ENCODE measurements at regions not wholly inside any gene's neighbourhood (a gene's known extent, or its start where the extent isn't known, plus 50 kb on each side); places are given as distances from the start of the nearest gene placed in this dataset.

- DNase-seq: no peak
These were observed 891.5 kb downstream of the TBC1D22A start for GRCh38 chr22:47653921-47654320.

DNA sequence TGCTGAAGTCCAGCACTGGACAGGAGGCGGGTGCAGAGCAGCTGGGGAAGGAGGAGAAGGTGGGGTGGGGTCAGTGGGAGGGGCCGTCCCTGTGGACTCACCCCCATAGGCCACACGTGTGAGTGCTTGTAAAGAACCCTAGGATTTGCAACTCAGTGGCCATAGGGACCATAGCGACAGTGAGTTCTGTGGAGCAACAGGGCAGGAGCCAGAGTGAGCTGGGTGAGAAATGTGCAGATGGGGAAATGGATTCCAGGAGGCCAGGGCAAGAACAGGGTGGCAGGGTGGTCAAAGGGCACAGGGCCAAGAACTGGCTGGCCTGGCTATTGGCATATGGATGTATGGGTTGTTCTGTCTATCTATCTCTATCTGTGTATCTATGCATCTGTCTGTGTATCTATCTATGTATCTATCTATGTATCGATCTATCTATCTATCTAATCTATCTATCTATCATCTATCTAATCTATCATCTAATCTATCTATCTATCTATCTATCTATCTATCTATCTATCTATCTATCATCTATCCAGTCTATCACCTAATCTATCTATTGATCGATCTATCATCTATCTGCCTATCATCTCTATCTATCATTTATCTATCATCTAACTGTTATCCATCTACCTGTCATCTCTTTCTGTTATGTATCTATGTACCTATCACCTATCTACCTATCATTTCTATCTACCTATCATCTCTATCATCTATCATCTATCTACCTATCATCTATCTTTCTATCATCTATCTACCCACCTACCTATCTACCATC is 889.0 kb downstream of the TBC1D22A start:
- no peak for DNase-seq

- no peak for DNase-seq
These were observed 885.3 kb downstream of the TBC1D22A start for GRCh38 chr22:47647720-47648119.

- DNase-seq: no peak
These were observed 884.7 kb downstream of the TBC1D22A start for GRCh38 chr22:47647181-47647580.

GRCh38 chr22:47645923-47646322 is 883.5 kb downstream of the TBC1D22A start:
- no peak for DNase-seq

DNA sequence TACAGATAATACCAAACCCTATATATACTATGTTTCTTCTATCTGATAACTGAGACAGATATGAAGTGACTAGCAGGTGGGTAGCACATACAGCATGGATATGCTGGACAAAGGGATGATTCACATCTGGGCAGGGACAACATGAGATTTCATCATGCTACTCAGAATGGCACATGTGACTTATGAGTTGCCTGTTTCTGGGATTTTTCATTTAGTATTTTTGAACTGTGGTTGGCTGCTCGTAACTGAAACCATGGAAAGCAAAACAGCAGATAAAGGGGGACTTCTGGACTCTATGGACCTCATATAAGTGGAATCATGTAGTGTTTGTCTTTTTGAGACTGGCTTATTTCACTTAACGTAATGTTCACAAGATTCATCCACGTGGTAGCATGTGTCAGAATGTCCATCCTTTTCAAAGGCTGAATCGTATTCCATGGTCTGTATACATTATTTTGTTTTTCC is 883.0 kb downstream of the TBC1D22A start:
- DNase-seq: no peak

- no peak for DNase-seq
These were observed 871.9 kb downstream of the TBC1D22A start for GRCh38 chr22:47634347-47634746.

- no peak for DNase-seq
These were observed 870.7 kb downstream of the TBC1D22A start for GRCh38 chr22:47633111-47633510.

- no peak for DNase-seq
These were observed 870.3 kb downstream of the TBC1D22A start for GRCh38 chr22:47632701-47633100.

DNA sequence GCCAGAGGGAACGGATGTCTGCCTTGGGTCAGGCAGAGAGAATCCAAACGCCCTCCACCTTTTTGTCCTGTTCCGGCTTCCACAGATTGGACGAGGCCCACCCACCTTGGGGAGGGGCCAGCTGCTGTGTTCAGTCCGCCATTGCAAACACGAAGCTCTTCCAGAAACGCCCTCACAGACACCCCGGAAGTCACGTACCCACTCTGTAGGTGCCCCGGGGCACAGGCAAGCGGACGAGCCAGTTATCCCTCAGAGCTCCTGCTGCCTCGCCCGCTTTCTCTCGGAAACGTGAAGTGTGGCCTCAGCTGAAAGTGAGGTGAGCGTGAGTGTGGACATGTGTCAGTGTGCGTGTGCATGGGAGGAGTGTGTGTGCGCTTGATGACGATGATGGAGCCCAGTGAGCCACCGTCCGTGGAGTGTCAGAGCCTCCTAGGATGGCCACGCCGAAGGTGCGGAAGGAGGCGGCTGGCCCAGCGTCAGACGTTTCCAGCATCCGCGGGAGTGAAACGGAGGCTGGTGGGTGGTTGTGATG is 869.2 kb downstream of the TBC1D22A start:
- DNase-seq: no peak

DNA sequence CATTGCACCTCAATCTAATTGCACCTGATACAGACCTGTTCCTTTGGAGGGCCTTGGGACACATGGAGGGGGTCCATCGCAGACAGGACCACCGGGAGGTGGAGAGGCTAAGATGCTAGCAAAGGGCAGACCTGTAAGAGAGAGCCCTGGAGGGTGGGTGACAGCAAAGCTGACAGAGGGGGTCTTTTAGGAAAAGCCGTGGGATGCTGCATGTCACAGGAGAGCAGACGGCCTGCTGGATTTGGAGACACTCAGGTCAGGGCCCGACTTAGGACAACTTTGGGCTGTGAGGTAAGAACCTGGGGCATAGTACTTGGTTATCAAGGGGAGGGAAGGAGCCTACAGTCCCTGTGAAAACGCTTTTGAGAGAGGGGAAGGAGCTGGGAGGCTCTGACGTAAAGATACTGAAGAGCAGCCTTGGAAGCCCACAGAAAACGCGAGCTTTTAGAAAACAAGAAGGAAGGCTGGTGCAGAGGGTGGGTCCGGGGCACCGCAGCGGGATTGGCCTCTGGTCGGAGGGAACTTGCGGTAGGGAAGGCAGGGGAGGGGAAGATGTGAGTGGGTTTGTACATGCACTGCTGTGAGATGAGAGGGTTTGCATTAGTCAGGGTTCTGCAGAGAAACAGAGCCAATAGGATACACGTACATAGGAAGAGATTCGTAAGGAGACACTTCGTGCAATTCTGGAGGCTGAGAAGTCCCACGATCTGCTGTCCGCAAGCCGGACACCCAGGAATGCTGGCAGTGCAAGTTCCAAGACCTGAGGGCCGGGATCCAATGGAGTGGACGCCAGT is 868.5 kb downstream of the TBC1D22A start:
- no peak for DNase-seq

DNA sequence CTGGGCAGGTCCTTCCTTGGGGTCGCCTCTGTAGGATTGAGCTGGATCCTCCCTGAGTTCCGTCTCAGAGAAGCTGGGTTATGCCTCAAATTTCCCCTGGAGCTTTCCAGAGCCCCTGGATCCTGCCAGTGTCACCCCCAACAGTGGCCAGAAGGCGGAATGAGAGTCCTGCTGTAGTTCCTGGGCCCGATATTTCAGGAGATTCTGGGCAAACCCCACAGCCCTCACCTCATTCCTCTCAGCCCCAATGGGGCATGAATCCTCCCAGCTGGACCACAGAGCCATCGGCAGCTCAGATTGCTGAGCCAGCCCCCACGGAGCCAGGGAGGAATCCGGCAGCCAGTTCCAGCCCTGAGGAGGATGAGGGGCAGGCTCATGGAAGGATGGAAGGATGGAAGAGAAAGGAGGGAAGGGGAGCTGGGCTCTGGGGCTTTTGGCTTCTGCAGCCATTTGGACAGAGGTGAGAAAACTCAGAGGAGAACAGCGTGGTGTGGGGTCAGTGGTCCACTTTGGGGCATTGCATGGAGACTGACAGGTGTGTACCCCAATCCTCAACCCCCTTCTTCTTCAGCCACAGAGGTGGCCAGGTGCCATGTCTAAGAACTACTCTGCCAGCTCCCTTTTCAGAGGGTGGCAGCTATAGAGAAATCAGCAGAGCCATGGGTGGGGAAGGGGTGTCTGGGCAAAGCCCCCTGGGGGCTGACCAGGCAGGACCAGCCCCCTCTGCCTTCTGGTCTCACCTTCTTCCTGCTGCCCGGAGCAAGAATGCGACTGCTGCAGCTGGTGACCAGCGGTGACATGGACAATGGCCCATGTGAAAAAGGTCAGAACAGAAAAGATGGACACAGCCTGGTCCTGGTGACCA is 867.6 kb downstream of the TBC1D22A start:
- no peak for DNase-seq

DNA sequence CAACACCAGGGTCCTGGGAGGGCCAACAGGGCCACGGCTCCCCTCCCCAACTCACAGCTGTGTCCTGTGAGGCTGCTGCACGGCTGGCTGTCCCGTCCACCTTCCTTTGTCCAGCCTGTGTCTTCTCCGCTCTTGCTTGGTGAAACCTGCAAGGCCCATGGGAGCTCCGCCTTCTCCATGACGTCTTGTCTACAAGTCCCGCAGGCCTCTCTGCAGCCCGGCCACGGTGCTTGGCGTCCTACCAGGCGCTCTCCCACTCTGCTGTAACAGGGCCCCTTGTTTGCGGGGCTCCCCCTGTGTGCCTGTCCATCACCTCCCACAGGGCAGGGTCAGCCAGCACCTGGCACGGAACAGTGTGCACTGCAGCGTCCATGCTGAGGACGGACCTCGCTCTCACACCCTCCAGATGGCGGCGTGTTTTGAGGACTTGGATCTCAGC is 866.8 kb downstream of the TBC1D22A start:
- DNase-seq: no peak

- DNase-seq: no peak
These were observed 866.2 kb downstream of the TBC1D22A start for GRCh38 chr22:47628477-47629272.

- DNase-seq: no peak
These were observed 865.3 kb downstream of the TBC1D22A start for GRCh38 chr22:47627556-47628253.

DNA sequence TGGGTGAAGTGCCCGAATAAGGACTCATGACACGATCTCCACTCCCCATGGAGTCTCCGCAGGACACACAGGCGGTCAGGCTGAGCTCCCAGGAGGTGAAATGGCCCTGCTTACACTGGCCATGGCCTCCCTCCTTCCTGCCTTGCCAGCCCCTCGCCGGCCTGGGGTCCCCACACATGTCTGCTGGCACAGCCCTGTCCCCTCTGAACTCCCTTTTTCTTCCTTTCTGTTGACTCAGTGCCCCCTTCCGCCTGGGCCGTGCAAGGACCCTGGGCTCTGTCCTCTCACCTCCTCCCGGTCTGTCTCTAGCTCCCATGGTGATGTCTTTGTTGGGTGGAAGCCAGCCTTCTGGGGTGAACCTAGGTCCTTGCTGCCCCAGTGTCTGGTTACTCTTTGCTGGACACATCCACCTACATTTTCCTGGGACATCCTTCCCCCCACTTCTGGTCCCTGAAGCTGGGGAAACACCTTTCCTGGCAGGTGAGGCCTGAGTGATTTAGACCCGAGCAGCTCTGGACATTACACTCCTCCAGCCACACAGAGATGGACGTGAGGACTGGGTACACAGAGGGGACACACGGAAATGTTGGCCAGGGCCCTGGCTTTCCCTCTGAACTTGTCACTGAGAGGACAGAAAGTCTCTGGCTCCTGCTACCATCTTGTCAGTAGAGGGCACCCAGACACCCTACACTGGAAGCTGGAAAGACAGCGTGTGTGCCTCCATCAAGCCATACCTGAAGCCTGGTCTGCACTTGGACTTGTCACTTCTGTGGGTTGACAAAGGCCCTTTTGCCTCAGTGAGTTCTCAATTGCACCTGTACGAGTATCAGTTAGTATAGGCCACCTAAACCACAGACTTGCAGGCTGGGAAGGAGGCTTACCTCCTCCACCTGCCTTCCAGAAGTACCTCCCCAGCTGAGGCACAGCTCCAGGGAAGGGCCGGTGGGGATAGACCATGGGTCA is 864.3 kb downstream of the TBC1D22A start:
- no peak for DNase-seq

DNA sequence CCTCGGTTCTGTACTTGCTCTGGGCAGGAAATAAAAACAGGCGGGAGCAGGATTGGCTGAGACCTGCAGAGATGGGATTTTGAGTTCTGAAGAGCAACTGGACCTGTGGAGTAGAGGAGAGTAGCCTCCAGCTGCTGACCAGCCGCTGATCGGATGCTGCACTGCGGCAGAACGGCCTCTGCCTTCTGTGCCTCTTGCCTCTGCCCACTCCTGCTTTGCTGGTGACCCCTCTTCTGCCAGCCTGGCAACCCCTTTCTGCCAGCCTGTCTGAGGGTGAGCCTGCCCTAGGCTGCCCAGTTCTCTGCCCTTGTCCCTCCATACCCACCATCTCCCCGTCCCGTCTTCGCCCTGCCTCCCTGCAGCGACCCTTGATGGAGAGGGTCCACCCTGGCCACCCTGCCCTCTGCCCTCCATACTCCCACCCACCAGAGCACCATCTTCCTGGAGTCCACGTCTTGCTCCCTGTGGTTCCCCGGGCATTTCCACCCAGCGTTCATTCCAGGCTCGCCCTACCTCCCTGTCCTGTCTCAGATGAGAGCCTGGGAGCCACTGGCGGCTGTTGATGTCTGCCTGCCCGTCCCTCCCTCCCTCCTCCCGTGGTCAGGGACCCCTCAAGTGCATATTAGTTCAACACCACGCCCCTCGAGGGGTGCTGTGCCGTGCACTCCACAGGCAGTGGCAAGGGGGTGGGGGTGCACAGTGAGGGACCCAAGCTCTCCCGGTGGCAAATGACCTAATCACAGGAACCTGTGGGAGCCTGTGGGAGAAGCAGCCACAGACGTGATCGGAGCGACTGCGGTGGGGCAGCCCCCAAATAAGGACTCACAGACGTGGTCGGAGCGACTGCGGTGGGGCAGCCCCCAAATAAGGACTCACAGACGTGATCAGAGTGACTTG is 863.3 kb downstream of the TBC1D22A start:
- DNase-seq: no peak

DNA sequence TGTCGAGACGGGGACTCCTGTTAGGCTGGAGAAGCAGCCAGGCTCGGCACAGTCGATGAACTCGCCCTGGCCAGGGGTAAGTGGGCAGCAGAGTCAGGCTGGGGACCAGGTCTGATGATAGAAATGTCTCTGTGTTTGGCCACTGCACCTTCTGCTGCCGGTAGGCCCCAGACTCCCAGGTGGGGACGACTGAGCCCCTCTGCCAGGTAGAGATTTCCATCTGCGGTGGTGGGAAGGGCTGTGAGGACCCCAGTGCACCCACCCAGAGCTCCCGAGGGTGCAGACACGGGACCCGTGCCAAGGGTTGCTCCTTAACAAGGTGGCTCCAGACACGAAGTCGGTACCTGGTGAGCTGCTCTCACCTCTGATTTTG is 862.5 kb downstream of the TBC1D22A start:
- no peak for DNase-seq
